ENCODE measurements at regions not wholly inside any gene's neighbourhood (a gene's known extent, or its start where the extent isn't known, plus 50 kb on each side); places are given as distances from the start of the nearest gene placed in this dataset.

- Histone ChIP-seq H3K79me2 (ENCODE audit: control insufficient read depth, insufficient read depth, low read length) (no peaks in the 10 kb centered on the region), H3K9me1 (ENCODE audit: control insufficient read depth, insufficient read depth, low read length) (no peaks in the 10 kb centered on the region), H3K27ac (ENCODE audit: extremely low read depth, low read depth, low read length) (no peak overlapping the region), H3K4me2 (ENCODE audit: insufficient read depth, low read length) (no peak overlapping the region), H3K4me1 (replicated peaks in 1 of 2; ENCODE audit: control insufficient read depth in 2 of 2, insufficient read depth in 2 of 2, low read length in 2 of 2) (peaks cover 0 to 25% of the 10 kb centered on the region in 2 experiments; a peak in 4 of 5 replicates), H3K9me3 (replicated peaks; ENCODE audit: control insufficient read depth, insufficient read depth, low read depth, low read length) (no peaks in the 10 kb centered on the region), H4K20me1 (replicated peaks; ENCODE audit: control insufficient read depth, insufficient read depth, low read length) (no peaks in the 10 kb centered on the region), H3K36me3 (ENCODE audit: control insufficient read depth, insufficient read depth, low read length) (no peaks in the 10 kb centered on the region), H3K27me3 (ENCODE audit: control insufficient read depth in 2 of 2, insufficient read depth in 2 of 2, low read length in 2 of 2) (no peaks in the 10 kb centered on the region), H3K4me3 (no peak overlapping the region), H2AFZ (ENCODE audit: low read depth, low read length) (peak overlapping the region; percentile 19; the same call in 1 of the 2 replicates), H3K9ac (ENCODE audit: insufficient read depth in 1 of 2, low read depth in 2 of 2, low read length in 2 of 2) (no peak overlapping the region)
- BruUV-seq (replicated peaks), result no TSS peak
- POLR2A ChIA-PET, result no interaction called here
- 73% methylated on average over 4 of the region's 4 CpGs for WGBS (ENCODE audit: insufficient coverage, low coverage, missing lambda C conversion rate)
- FAIRE-seq (no peak), ATAC-seq (no peak), DNase-seq (ENCODE audit: extremely low read depth in 1 of 4, low spot score in 3 of 4) (no peak)
- intact Hi-C loops (cut with micrococcal nuclease) (loop anchor here (10.0 kb wide), 1 partner anchor 139 kb away; no protein-coding TSS in a partner anchor), in situ Hi-C loops (cut with MboI) (loop anchor here (5.0 to 25.0 kb wide), 4 partner anchors 281 to 1201 kb away; partner anchors contain the start of gene VCAN)
- CTCF ChIA-PET (ENCODE audit: low intra/inter-chr PET ratio), result no interaction called here
- TF ChIP-seq ATF3 (IDR thresholded peaks at IDR 0.05) (no peak), ATF3 (CRISPR knock-in tag; conservative IDR thresholded peaks at IDR 0.05) (no peak), STAT5A (IDR thresholded peaks at IDR 0.05; ENCODE audit: borderline replicate concordance, low read length) (no peak), ZBTB7A (IDR thresholded peaks at IDR 0.05; ENCODE audit: borderline replicate concordance, control insufficient read depth, low read depth, low read length) (no peak), PHF21A (IDR thresholded peaks at IDR 0.05; ENCODE audit: borderline replicate concordance, low read depth) (no peak), CBFA2T3 (IDR thresholded peaks at IDR 0.05) (no peak), ZFP1 (CRISPR knock-in tag; IDR thresholded peaks at IDR 0.05) (no peak), ZNF274 (IDR thresholded peaks at IDR 0.05; ENCODE audit: borderline replicate concordance, low read depth, low read length) (no peak), ETV5 (CRISPR knock-in tag; IDR thresholded peaks at IDR 0.05; ENCODE audit: low read depth) (no peak), ZNF3 (CRISPR knock-in tag; IDR thresholded peaks at IDR 0.05) (no peak), ZBTB34 (CRISPR knock-in tag; IDR thresholded peaks at IDR 0.05) (no peak), TFAP4 (CRISPR knock-in tag; IDR thresholded peaks at IDR 0.05; ENCODE audit: borderline replicate concordance) (no peak), CREM (IDR thresholded peaks at IDR 0.05; ENCODE audit: low read depth) (no peak), PPARD (CRISPR knock-in tag; IDR thresholded peaks at IDR 0.05) (no peak)
Observed at GRCh38 chr5:82356021-82356420, 77.9 kb upstream of the RPS23 start.
